ENCODE measurements at regions not wholly inside any gene's neighbourhood (a gene's known extent, or its start where the extent isn't known, plus 50 kb on each side); places are given as distances from the start of the nearest gene placed in this dataset.

GRCh38 chr4:28238876-28239275 lies 1378.2 kb downstream of the STIM2 start:
- no peaks in the 10 kb centered on the region for H3K79me1 ChIP-seq (ENCODE audit: low read length)
- H3K9ac ChIP-seq (ENCODE audit: low read length), result no peak overlapping the region
- H3K4me3 ChIP-seq (ENCODE audit: low read length), result no peak overlapping the region
- no peak overlapping the region for H4K5ac ChIP-seq (ENCODE audit: low read length)
- H4K8ac ChIP-seq (ENCODE audit: low read depth, low read length), result no peak overlapping the region
- no peaks in the 10 kb centered on the region for H3K36me3 ChIP-seq (ENCODE audit: control insufficient read depth, insufficient read depth, low read length)
- no peak overlapping the region for H3K27ac ChIP-seq (ENCODE audit: low read depth, low read length)
- H3K23ac ChIP-seq (ENCODE audit: low read length), result no peak overlapping the region
- no peak overlapping the region for H2BK120ac ChIP-seq (ENCODE audit: low read depth, low read length)
- H3K27me3 ChIP-seq (ENCODE audit: insufficient read depth, low read length, poor library complexity), result no peaks in the 10 kb centered on the region
- H3K56ac ChIP-seq (ENCODE audit: low read length), result no peak overlapping the region
- no peak overlapping the region for H2AK5ac ChIP-seq (ENCODE audit: low read length)
- no peak overlapping the region for H2BK15ac ChIP-seq (replicated peaks; ENCODE audit: low read depth)
- H3K4me2 ChIP-seq (ENCODE audit: low read length), result no peak overlapping the region
- peak overlapping the region; percentile 84 for H3K18ac ChIP-seq (ENCODE audit: low read length)
- peak; percentile 75 for DNase-seq
- H2BK5ac ChIP-seq (ENCODE audit: low read length), result no peak overlapping the region
- no peaks in the 10 kb centered on the region for H3K4me1 ChIP-seq (ENCODE audit: control insufficient read depth, low read depth, low read length)
- H3K79me2 ChIP-seq (ENCODE audit: control insufficient read depth, insufficient read depth, low read length), result no peaks in the 10 kb centered on the region
- no CpG with 5 or more reads among the region's 3 CpGs for WGBS (ENCODE audit: extremely low coverage, insufficient coverage, low lambda C conversion rate)
- H3K4ac ChIP-seq (ENCODE audit: low read depth, low read length), result no peak overlapping the region

DNA sequence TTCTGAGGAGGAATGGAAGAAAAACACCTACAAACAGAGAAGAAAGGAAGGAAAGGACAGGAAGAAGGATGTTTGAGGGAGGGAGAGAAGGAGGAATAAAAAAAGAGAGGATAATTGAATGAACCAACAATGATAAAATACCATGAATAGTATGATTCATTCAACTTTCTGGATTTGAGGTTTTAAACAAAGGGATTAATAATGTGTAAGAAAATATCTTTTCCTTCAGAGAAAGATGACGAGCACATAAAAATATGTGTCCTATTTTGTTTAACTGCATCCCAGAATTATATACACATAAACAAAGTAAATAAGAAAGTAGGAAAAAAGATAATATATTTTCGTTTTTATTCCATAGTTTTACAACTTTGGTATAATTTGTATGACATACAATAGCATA lies 1380.4 kb downstream of the STIM2 start:
- Histone ChIP-seq H2BK120ac (ENCODE audit: low read depth, low read length) (no peak overlapping the region), H2BK15ac (replicated peaks; ENCODE audit: low read depth) (no peak overlapping the region), H3K4ac (ENCODE audit: low read depth, low read length) (no peak overlapping the region), H2BK5ac (ENCODE audit: low read length) (no peak overlapping the region), H3K27ac (ENCODE audit: low read depth, low read length) (no peak overlapping the region), H4K8ac (ENCODE audit: low read depth, low read length) (no peak overlapping the region), H3K27me3 (ENCODE audit: insufficient read depth, low read length, poor library complexity) (no peaks in the 10 kb centered on the region), H3K4me3 (ENCODE audit: low read length) (no peak overlapping the region), H3K79me2 (ENCODE audit: control insufficient read depth, insufficient read depth, low read length) (no peaks in the 10 kb centered on the region), H3K4me1 (ENCODE audit: control insufficient read depth, low read depth, low read length) (no peaks in the 10 kb centered on the region), H3K36me3 (ENCODE audit: control insufficient read depth, insufficient read depth, low read length) (no peaks in the 10 kb centered on the region), H3K23ac (ENCODE audit: low read length) (no peak overlapping the region), H4K5ac (ENCODE audit: low read length) (no peak overlapping the region), H3K18ac (ENCODE audit: low read length) (no peak overlapping the region), H3K4me2 (ENCODE audit: low read length) (no peak overlapping the region), H2AK5ac (ENCODE audit: low read length) (no peak overlapping the region), H3K9ac (ENCODE audit: low read length) (no peak overlapping the region), H3K79me1 (ENCODE audit: low read length) (no peaks in the 10 kb centered on the region), H3K56ac (ENCODE audit: low read length) (no peak overlapping the region)
- no CpG with 5 or more reads among the region's 2 CpGs for WGBS (ENCODE audit: extremely low coverage, insufficient coverage, low lambda C conversion rate)
- no peak for DNase-seq

DNA sequence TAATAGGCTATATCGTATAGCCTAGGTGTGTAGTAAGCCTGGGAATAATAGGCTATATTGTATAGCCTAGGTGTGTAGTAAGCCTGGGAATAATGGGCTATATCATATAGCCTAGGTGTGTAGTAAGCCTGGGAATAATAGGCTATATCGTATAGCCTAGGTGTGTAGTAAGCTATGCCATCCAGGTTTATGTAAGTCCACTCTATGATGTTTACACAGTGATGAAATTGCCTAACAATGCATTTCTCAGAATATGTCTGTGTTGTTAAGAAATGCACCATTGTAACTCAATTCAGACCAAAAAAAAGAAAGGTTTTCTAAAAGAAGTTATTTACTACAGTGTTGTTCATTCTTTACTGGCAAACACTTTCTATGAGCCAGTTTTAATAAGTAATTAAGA lies 1387.2 kb downstream of the STIM2 start:
- no peak overlapping the region for H3K4me2 ChIP-seq (ENCODE audit: low read length)
- no CpG with 5 or more reads among the region's 2 CpGs for WGBS (ENCODE audit: extremely low coverage, insufficient coverage, low lambda C conversion rate)
- no peak for DNase-seq

DNA sequence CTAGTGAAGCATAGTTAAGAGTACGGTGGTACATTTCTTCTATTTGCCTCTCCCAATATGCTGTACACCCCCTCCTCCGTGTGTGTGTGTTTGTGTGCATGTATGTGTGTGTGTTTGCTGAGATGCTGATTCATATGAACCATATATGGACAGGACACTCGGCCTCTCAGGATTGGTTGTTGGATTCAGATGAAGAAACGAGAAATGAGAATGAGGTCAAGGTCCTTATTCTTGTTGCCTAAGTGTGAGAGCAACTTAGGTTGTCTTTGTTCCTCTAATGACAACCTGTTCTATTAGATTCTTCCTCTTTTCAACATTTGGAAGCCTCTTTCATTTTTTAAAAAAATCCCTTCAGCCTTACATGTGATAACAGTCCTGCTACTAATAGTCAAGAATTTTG lies 1387.6 kb downstream of the STIM2 start:
- H3K36me3 ChIP-seq (ENCODE audit: control insufficient read depth, insufficient read depth, low read length), result no peaks in the 10 kb centered on the region
- no peak overlapping the region for H3K4ac ChIP-seq (ENCODE audit: low read depth, low read length)
- H4K5ac ChIP-seq (ENCODE audit: low read length), result no peak overlapping the region
- H3K23ac ChIP-seq (ENCODE audit: low read length), result no peak overlapping the region
- H2BK15ac ChIP-seq (replicated peaks; ENCODE audit: low read depth), result no peak overlapping the region
- H3K79me2 ChIP-seq (ENCODE audit: control insufficient read depth, insufficient read depth, low read length), result no peaks in the 10 kb centered on the region
- H3K4me2 ChIP-seq (ENCODE audit: low read length), result no peak overlapping the region
- H3K18ac ChIP-seq (ENCODE audit: low read length), result no peak overlapping the region
- H4K8ac ChIP-seq (ENCODE audit: low read depth, low read length), result no peak overlapping the region
- no peak overlapping the region for H3K4me3 ChIP-seq (ENCODE audit: low read length)
- no peak overlapping the region for H2AK5ac ChIP-seq (ENCODE audit: low read length)
- H3K56ac ChIP-seq (ENCODE audit: low read length), result no peak overlapping the region
- DNase-seq, result no peak
- no peaks in the 10 kb centered on the region for H3K79me1 ChIP-seq (ENCODE audit: low read length)
- no peak overlapping the region for H3K9ac ChIP-seq (ENCODE audit: low read length)
- H3K4me1 ChIP-seq (ENCODE audit: control insufficient read depth, low read depth, low read length), result no peaks in the 10 kb centered on the region
- H3K27me3 ChIP-seq (ENCODE audit: insufficient read depth, low read length, poor library complexity), result no peaks in the 10 kb centered on the region
- H2BK5ac ChIP-seq (ENCODE audit: low read length), result no peak overlapping the region
- no peak overlapping the region for H3K27ac ChIP-seq (ENCODE audit: low read depth, low read length)
- no CpG with 5 or more reads among the region's 4 CpGs for WGBS (ENCODE audit: extremely low coverage, insufficient coverage, low lambda C conversion rate)
- H2BK120ac ChIP-seq (ENCODE audit: low read depth, low read length), result no peak overlapping the region

More for the DNA sequence above, 1387.2 kb downstream of the STIM2 start:
- Histone ChIP-seq H2BK5ac (ENCODE audit: low read length) (no peak overlapping the region), H3K56ac (ENCODE audit: low read length) (no peak overlapping the region), H3K27ac (ENCODE audit: low read depth, low read length) (no peak overlapping the region), H3K79me2 (ENCODE audit: control insufficient read depth, insufficient read depth, low read length) (no peaks in the 10 kb centered on the region), H3K4me1 (ENCODE audit: control insufficient read depth, low read depth, low read length) (no peaks in the 10 kb centered on the region), H4K8ac (ENCODE audit: low read depth, low read length) (no peak overlapping the region), H3K27me3 (ENCODE audit: insufficient read depth, low read length, poor library complexity) (no peaks in the 10 kb centered on the region), H2BK120ac (ENCODE audit: low read depth, low read length) (no peak overlapping the region), H3K79me1 (ENCODE audit: low read length) (no peaks in the 10 kb centered on the region), H3K4me3 (ENCODE audit: low read length) (no peak overlapping the region), H4K5ac (ENCODE audit: low read length) (no peak overlapping the region), H3K9ac (ENCODE audit: low read length) (no peak overlapping the region), H2BK15ac (replicated peaks; ENCODE audit: low read depth) (no peak overlapping the region), H3K36me3 (ENCODE audit: control insufficient read depth, insufficient read depth, low read length) (no peaks in the 10 kb centered on the region), H3K18ac (ENCODE audit: low read length) (no peak overlapping the region), H2AK5ac (ENCODE audit: low read length) (no peak overlapping the region), H3K4ac (ENCODE audit: low read depth, low read length) (no peak overlapping the region), H3K23ac (ENCODE audit: low read length) (no peak overlapping the region)

GRCh38 chr4:28250646-28251045 lies 1390.0 kb downstream of the STIM2 start:
- Histone ChIP-seq H3K4me2 (ENCODE audit: low read length) (no peak overlapping the region), H2BK5ac (ENCODE audit: low read length) (no peak overlapping the region), H3K27ac (ENCODE audit: low read depth, low read length) (no peak overlapping the region), H3K79me2 (ENCODE audit: control insufficient read depth, insufficient read depth, low read length) (no peaks in the 10 kb centered on the region), H2BK120ac (ENCODE audit: low read depth, low read length) (no peak overlapping the region), H3K56ac (ENCODE audit: low read length) (no peak overlapping the region), H4K8ac (ENCODE audit: low read depth, low read length) (no peak overlapping the region), H3K27me3 (ENCODE audit: insufficient read depth, low read length, poor library complexity) (no peaks in the 10 kb centered on the region), H3K18ac (ENCODE audit: low read length) (no peak overlapping the region), H2AK5ac (ENCODE audit: low read length) (no peak overlapping the region), H3K36me3 (ENCODE audit: control insufficient read depth, insufficient read depth, low read length) (no peaks in the 10 kb centered on the region), H3K23ac (ENCODE audit: low read length) (no peak overlapping the region), H2BK15ac (replicated peaks; ENCODE audit: low read depth) (no peak overlapping the region), H3K4me3 (ENCODE audit: low read length) (no peak overlapping the region), H3K9ac (ENCODE audit: low read length) (no peak overlapping the region), H3K4ac (ENCODE audit: low read depth, low read length) (no peak overlapping the region), H4K5ac (ENCODE audit: low read length) (no peak overlapping the region), H3K4me1 (ENCODE audit: control insufficient read depth, low read depth, low read length) (no peaks in the 10 kb centered on the region), H3K79me1 (ENCODE audit: low read length) (no peaks in the 10 kb centered on the region)
- no CpG with 5 or more reads among the region's 2 CpGs for WGBS (ENCODE audit: extremely low coverage, insufficient coverage, low lambda C conversion rate)
- no peak for DNase-seq

DNA sequence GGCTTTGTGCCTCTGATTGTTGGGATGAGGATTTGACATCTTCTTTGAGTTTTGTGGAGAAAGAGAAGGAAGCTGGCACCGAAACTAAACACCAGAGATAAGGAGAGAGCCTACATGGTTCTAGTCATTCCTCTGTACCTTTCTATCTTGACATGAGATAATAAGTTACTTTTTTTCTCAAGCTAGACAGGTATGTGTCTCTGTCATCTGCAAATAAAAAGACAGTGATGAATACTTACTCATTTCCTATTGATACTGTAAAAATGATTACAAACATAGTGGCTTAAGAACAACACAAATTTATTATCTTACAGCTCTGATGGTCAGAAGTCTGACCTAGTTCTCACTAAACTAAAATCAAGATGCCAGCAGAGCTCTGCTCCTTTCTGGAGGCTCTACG lies 1391.2 kb downstream of the STIM2 start:
- no CpG with 5 or more reads among the region's 2 CpGs for WGBS (ENCODE audit: extremely low coverage, insufficient coverage, low lambda C conversion rate)
- Histone ChIP-seq H2BK120ac (ENCODE audit: low read depth, low read length) (no peak overlapping the region), H3K23ac (ENCODE audit: low read length) (no peak overlapping the region), H2BK5ac (ENCODE audit: low read length) (no peak overlapping the region), H2AK5ac (ENCODE audit: low read length) (no peak overlapping the region), H3K79me1 (ENCODE audit: low read length) (no peaks in the 10 kb centered on the region), H3K4me1 (ENCODE audit: control insufficient read depth, low read depth, low read length) (no peaks in the 10 kb centered on the region), H3K36me3 (ENCODE audit: control insufficient read depth, insufficient read depth, low read length) (no peaks in the 10 kb centered on the region), H3K4me2 (ENCODE audit: low read length) (no peak overlapping the region), H3K9ac (ENCODE audit: low read length) (no peak overlapping the region), H3K4ac (ENCODE audit: low read depth, low read length) (no peak overlapping the region), H3K18ac (ENCODE audit: low read length) (no peak overlapping the region), H4K5ac (ENCODE audit: low read length) (no peak overlapping the region), H2BK15ac (replicated peaks; ENCODE audit: low read depth) (no peak overlapping the region), H3K56ac (ENCODE audit: low read length) (no peak overlapping the region), H4K8ac (ENCODE audit: low read depth, low read length) (no peak overlapping the region), H3K27me3 (ENCODE audit: insufficient read depth, low read length, poor library complexity) (no peaks in the 10 kb centered on the region), H3K79me2 (ENCODE audit: control insufficient read depth, insufficient read depth, low read length) (no peaks in the 10 kb centered on the region), H3K4me3 (ENCODE audit: low read length) (no peak overlapping the region), H3K27ac (ENCODE audit: low read depth, low read length) (no peak overlapping the region)
- DNase-seq, result no peak

All from mesendoderm (in vitro differentiated cells).